Activated CD4-positive, alpha-beta T cell treated with anti-CD3 and anti-CD28 coated beads for 48 hours (primary cell): ENCODE measurements at regions not wholly inside any gene's neighbourhood (a gene's known extent, or its start where the extent isn't known, plus 50 kb on each side); places are given as distances from the start of the nearest gene placed in this dataset.

Experiments
- DNase-seq: peaks from one replicate; pipeline ENCODE4 v3.0.0-alpha.2; 2020

- no peak for DNase-seq
These were observed 543.4 kb downstream of the IRS1 start for GRCh38 chr2:226256237-226256636.

GRCh38 chr2:226251661-226252060 lies 548.0 kb downstream of the IRS1 start:
- DNase-seq, result no peak

- DNase-seq, result no peak
These were observed 552.0 kb downstream of the IRS1 start for GRCh38 chr2:226247289-226248275.

- no peak for DNase-seq
These were observed 565.4 kb downstream of the IRS1 start for GRCh38 chr2:226234187-226234586.

- DNase-seq, result no peak
These were observed 566.2 kb downstream of the IRS1 start for GRCh38 chr2:226233388-226233787.

- DNase-seq, result no peak
These were observed 571.5 kb downstream of the IRS1 start for GRCh38 chr2:226228080-226228479.

- no peak for DNase-seq
These were observed 572.3 kb downstream of the IRS1 start for GRCh38 chr2:226227341-226227740.

- DNase-seq, result no peak
These were observed 575.9 kb downstream of the IRS1 start for GRCh38 chr2:226223704-226224103.

- no peak for DNase-seq
These were observed 579.1 kb downstream of the IRS1 start for GRCh38 chr2:226220511-226220910.

GRCh38 chr2:226217191-226217590 lies 582.4 kb downstream of the IRS1 start:
- DNase-seq, result no peak

GRCh38 chr2:226216575-226216974 lies 583.0 kb downstream of the IRS1 start:
- DNase-seq, result no peak

- DNase-seq, result peak; percentile 73
These were observed 583.6 kb downstream of the IRS1 start for GRCh38 chr2:226215902-226216503.

GRCh38 chr2:226213717-226214116 lies 585.9 kb downstream of the IRS1 start:
- DNase-seq, result no peak

GRCh38 chr2:226211439-226211838 lies 588.2 kb downstream of the IRS1 start:
- DNase-seq, result no peak

GRCh38 chr2:226208726-226209125 lies 590.9 kb downstream of the IRS1 start:
- DNase-seq, result no peak

GRCh38 chr2:226207671-226208070 lies 591.9 kb downstream of the IRS1 start:
- no peak for DNase-seq

- DNase-seq, result no peak
These were observed 600.1 kb downstream of the IRS1 start for GRCh38 chr2:226199555-226199954.

- DNase-seq, result no peak
These were observed 600.7 kb downstream of the IRS1 start for GRCh38 chr2:226198956-226199355.

- DNase-seq, result no peak
These were observed 609.0 kb downstream of the IRS1 start for GRCh38 chr2:226190479-226191252.

- no peak for DNase-seq
These were observed 610.6 kb downstream of the IRS1 start for GRCh38 chr2:226189061-226189460.

- no peak for DNase-seq
These were observed 612.0 kb downstream of the IRS1 start for GRCh38 chr2:226187616-226188015.

GRCh38 chr2:226187156-226187555 lies 612.5 kb downstream of the IRS1 start:
- DNase-seq, result no peak

- DNase-seq, result no peak
These were observed 613.9 kb downstream of the IRS1 start for GRCh38 chr2:226185616-226186211.
